ENCODE measurements at regions not wholly inside any gene's neighbourhood (a gene's known extent, or its start where the extent isn't known, plus 50 kb on each side); places are given as distances from the start of the nearest gene placed in this dataset.

- Mint-ChIP-seq H3K4me1 (no peaks in the 10 kb centered on the region), H3K36me3 (no peaks in the 10 kb centered on the region), H3K27ac (no peak overlapping the region), H3K9me3 (no peaks in the 10 kb centered on the region), H3K4me3 (no peak overlapping the region), H3K27me3 (peaks cover 17% of the 10 kb centered on the region)
Measured at GRCh38 chr1:29896791-29897714, 660.7 kb downstream of the PTPRU start.

GRCh38 chr1:29896300-29896699, 660.0 kb downstream of the PTPRU start:
- Mint-ChIP-seq H3K4me3 (no peak overlapping the region), H3K4me1 (no peaks in the 10 kb centered on the region), H3K27ac (no peak overlapping the region), H3K9me3 (no peaks in the 10 kb centered on the region), H3K36me3 (no peaks in the 10 kb centered on the region), H3K27me3 (peaks cover 16% of the 10 kb centered on the region)

GRCh38 chr1:29895201-29895600, 658.9 kb downstream of the PTPRU start:
- Mint-ChIP-seq H3K27ac (no peak overlapping the region), H3K4me3 (no peak overlapping the region), H3K36me3 (no peaks in the 10 kb centered on the region), H3K27me3 (peaks cover 12% of the 10 kb centered on the region), H3K4me1 (no peaks in the 10 kb centered on the region), H3K9me3 (no peaks in the 10 kb centered on the region)

GRCh38 chr1:29894311-29894710, 658.0 kb downstream of the PTPRU start:
- Mint-ChIP-seq H3K9me3 (no peaks in the 10 kb centered on the region), H3K4me1 (no peaks in the 10 kb centered on the region), H3K36me3 (no peaks in the 10 kb centered on the region), H3K4me3 (no peak overlapping the region), H3K27ac (no peak overlapping the region), H3K27me3 (peaks cover 12% of the 10 kb centered on the region)

GRCh38 chr1:29893806-29894205, 657.5 kb downstream of the PTPRU start:
- H3K27me3 Mint-ChIP-seq, result peaks cover 12% of the 10 kb centered on the region
- H3K36me3 Mint-ChIP-seq, result no peaks in the 10 kb centered on the region
- H3K9me3 Mint-ChIP-seq, result no peaks in the 10 kb centered on the region
- no peak overlapping the region for H3K4me3 Mint-ChIP-seq
- no peaks in the 10 kb centered on the region for H3K4me1 Mint-ChIP-seq
- no peak overlapping the region for H3K27ac Mint-ChIP-seq

GRCh38 chr1:29893046-29893723, 656.9 kb downstream of the PTPRU start:
- Mint-ChIP-seq H3K27me3 (peaks cover 12% of the 10 kb centered on the region), H3K9me3 (no peaks in the 10 kb centered on the region), H3K4me3 (no peak overlapping the region), H3K36me3 (no peaks in the 10 kb centered on the region), H3K4me1 (no peaks in the 10 kb centered on the region), H3K27ac (no peak overlapping the region)

- H3K9me3 Mint-ChIP-seq, result no peaks in the 10 kb centered on the region
- H3K36me3 Mint-ChIP-seq, result no peaks in the 10 kb centered on the region
- H3K27me3 Mint-ChIP-seq, result peaks cover 10% of the 10 kb centered on the region
- no peak overlapping the region for H3K27ac Mint-ChIP-seq
- H3K4me1 Mint-ChIP-seq, result no peaks in the 10 kb centered on the region
- no peak overlapping the region for H3K4me3 Mint-ChIP-seq
Measured at GRCh38 chr1:29892247-29892646, 655.9 kb downstream of the PTPRU start.

GRCh38 chr1:29890201-29890959, 654.1 kb downstream of the PTPRU start:
- H3K27ac Mint-ChIP-seq, result no peak overlapping the region
- no peak overlapping the region for H3K4me3 Mint-ChIP-seq
- H3K27me3 Mint-ChIP-seq, result peaks cover 6% of the 10 kb centered on the region
- no peaks in the 10 kb centered on the region for H3K36me3 Mint-ChIP-seq
- H3K9me3 Mint-ChIP-seq, result no peaks in the 10 kb centered on the region
- no peaks in the 10 kb centered on the region for H3K4me1 Mint-ChIP-seq

GRCh38 chr1:29889776-29890175, 653.5 kb downstream of the PTPRU start:
- no peak overlapping the region for H3K4me3 Mint-ChIP-seq
- H3K36me3 Mint-ChIP-seq, result no peaks in the 10 kb centered on the region
- H3K27me3 Mint-ChIP-seq, result peaks cover 3% of the 10 kb centered on the region
- no peak overlapping the region for H3K27ac Mint-ChIP-seq
- no peaks in the 10 kb centered on the region for H3K9me3 Mint-ChIP-seq
- no peaks in the 10 kb centered on the region for H3K4me1 Mint-ChIP-seq

- Mint-ChIP-seq H3K4me1 (no peaks in the 10 kb centered on the region), H3K27me3 (peaks cover 3% of the 10 kb centered on the region), H3K27ac (no peak overlapping the region), H3K9me3 (no peaks in the 10 kb centered on the region), H3K36me3 (no peaks in the 10 kb centered on the region), H3K4me3 (no peak overlapping the region)
Measured at GRCh38 chr1:29884740-29885139, 648.4 kb downstream of the PTPRU start.

- no peaks in the 10 kb centered on the region for H3K9me3 Mint-ChIP-seq
- H3K27ac Mint-ChIP-seq, result peak overlapping the region; percentile 56
- no peak overlapping the region for H3K4me3 Mint-ChIP-seq
- no peaks in the 10 kb centered on the region for H3K4me1 Mint-ChIP-seq
- no peaks in the 10 kb centered on the region for H3K36me3 Mint-ChIP-seq
- H3K27me3 Mint-ChIP-seq, result peaks cover 3% of the 10 kb centered on the region
Measured at GRCh38 chr1:29883986-29884385, 647.7 kb downstream of the PTPRU start.

GRCh38 chr1:29883411-29883832, 647.1 kb downstream of the PTPRU start:
- Mint-ChIP-seq H3K4me3 (no peak overlapping the region), H3K27ac (no peak overlapping the region), H3K9me3 (no peaks in the 10 kb centered on the region), H3K4me1 (no peaks in the 10 kb centered on the region), H3K27me3 (peaks cover 3% of the 10 kb centered on the region), H3K36me3 (no peaks in the 10 kb centered on the region)

GRCh38 chr1:29880556-29880955, 644.2 kb downstream of the PTPRU start:
- no peaks in the 10 kb centered on the region for H3K4me1 Mint-ChIP-seq
- H3K9me3 Mint-ChIP-seq, result no peaks in the 10 kb centered on the region
- H3K27ac Mint-ChIP-seq, result no peak overlapping the region
- no peaks in the 10 kb centered on the region for H3K36me3 Mint-ChIP-seq
- H3K27me3 Mint-ChIP-seq, result peaks cover 4% of the 10 kb centered on the region
- no peak overlapping the region for H3K4me3 Mint-ChIP-seq

GRCh38 chr1:29879217-29879616, 642.9 kb downstream of the PTPRU start:
- H3K9me3 Mint-ChIP-seq, result no peaks in the 10 kb centered on the region
- H3K27ac Mint-ChIP-seq, result no peak overlapping the region

GRCh38 chr1:29878501-29878900, 642.2 kb downstream of the PTPRU start:
- H3K4me1 Mint-ChIP-seq, result no peaks in the 10 kb centered on the region
- no peaks in the 10 kb centered on the region for H3K9me3 Mint-ChIP-seq
- no peaks in the 10 kb centered on the region for H3K36me3 Mint-ChIP-seq
- peaks cover 4% of the 10 kb centered on the region for H3K27me3 Mint-ChIP-seq
- no peak overlapping the region for H3K27ac Mint-ChIP-seq
- no peak overlapping the region for H3K4me3 Mint-ChIP-seq

More at GRCh38 chr1:29879217-29879616, 642.9 kb downstream of the PTPRU start:
- H3K4me3 Mint-ChIP-seq, result no peak overlapping the region
- no peaks in the 10 kb centered on the region for H3K36me3 Mint-ChIP-seq
- no peaks in the 10 kb centered on the region for H3K4me1 Mint-ChIP-seq
- H3K27me3 Mint-ChIP-seq, result peaks cover 4% of the 10 kb centered on the region

- Mint-ChIP-seq H3K4me1 (no peaks in the 10 kb centered on the region), H3K27me3 (peaks cover 10% of the 10 kb centered on the region), H3K36me3 (no peaks in the 10 kb centered on the region), H3K27ac (no peak overlapping the region), H3K9me3 (no peaks in the 10 kb centered on the region), H3K4me3 (no peak overlapping the region)
Measured at GRCh38 chr1:29876902-29877301, 640.6 kb downstream of the PTPRU start.
